ENCODE measurements at regions not wholly inside any gene's neighbourhood (a gene's known extent, or its start where the extent isn't known, plus 50 kb on each side); places are given as distances from the start of the nearest gene placed in this dataset.

DNA sequence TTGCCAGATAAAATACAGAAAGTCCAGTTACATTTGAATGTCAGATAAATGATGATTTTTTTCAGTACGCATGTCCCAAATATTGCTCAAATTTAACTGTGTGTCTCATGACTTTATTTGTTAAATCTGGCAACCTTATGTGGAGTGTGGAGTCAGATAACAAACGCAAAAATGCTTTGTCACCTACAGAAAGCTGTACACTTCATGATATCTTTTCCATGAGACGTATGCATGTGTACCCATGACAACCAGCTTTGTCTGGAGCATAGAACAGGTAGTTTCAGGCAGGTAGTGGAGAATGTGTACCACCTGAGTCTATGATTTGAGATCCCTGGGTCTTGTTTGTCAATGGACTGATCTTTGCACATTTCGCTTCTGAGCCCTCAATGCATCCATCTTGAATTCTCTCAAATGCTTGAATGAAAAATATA is 105.5 kb upstream of the CPEB4 start:
- H3K4me3 Mint-ChIP-seq, result no peak overlapping the region
- no peak overlapping the region for H3K4me2 ChIP-seq (ENCODE audit: insufficient read depth, insufficient read length, low read length)

More for the DNA sequence above, 105.5 kb upstream of the CPEB4 start:
- no peak overlapping the region for H2BK120ac ChIP-seq (ENCODE audit: low read depth, low read length, poor library complexity, severe bottlenecking)
- no peak overlapping the region for H3T11ph ChIP-seq (ENCODE audit: low read length)
- H3K4me1 Mint-ChIP-seq, result peaks cover 23 to 33% of the 10 kb centered on the region in 2 experiments
- no peak overlapping the region for H2BK12ac ChIP-seq (ENCODE audit: insufficient read length, low read depth, low read length)
- no peak overlapping the region for H3K27ac Mint-ChIP-seq
- no peaks in the 10 kb centered on the region for H3K23me2 ChIP-seq (ENCODE audit: insufficient read length, low read depth, low read length, poor library complexity, severe bottlenecking)
- H4K5ac ChIP-seq (ENCODE audit: insufficient read length, low read depth, low read length), result no peak overlapping the region
- no peak overlapping the region for H4K91ac ChIP-seq (ENCODE audit: insufficient read length, low read depth, low read length)
- no peaks in the 10 kb centered on the region for H3K9me3 Mint-ChIP-seq
- H3K9ac ChIP-seq (ENCODE audit: extremely low read depth, insufficient read length, low read length), result no peak overlapping the region
- H3K9me3 ChIP-seq (ENCODE audit: control insufficient read depth, low read depth, low read length), result no peaks in the 10 kb centered on the region
- no peak overlapping the region for H3K18ac ChIP-seq (ENCODE audit: insufficient read length, low read depth, low read length)
- WGBS (ENCODE audit: extremely low coverage, insufficient read length, low lambda C conversion rate), result no CpG with 5 or more reads among the region's 4 CpGs
- H3K79me2 ChIP-seq (ENCODE audit: insufficient read depth, low read length), result no peaks in the 10 kb centered on the region
- no peak for DNase-seq
- H3K27me3 ChIP-seq (ENCODE audit: insufficient read depth, low read length), result no peaks in the 10 kb centered on the region
- no peak overlapping the region for H3K56ac ChIP-seq (ENCODE audit: insufficient read length, low read depth, low read length)
- H4K8ac ChIP-seq (replicated peaks; ENCODE audit: insufficient read length, low read depth, low read length), result no peak overlapping the region
- H2AFZ ChIP-seq (ENCODE audit: low read length), result no peak overlapping the region
- H4K20me1 ChIP-seq (ENCODE audit: control insufficient read depth, insufficient read depth, insufficient read length), result no peaks in the 10 kb centered on the region
- H3K79me1 ChIP-seq (ENCODE audit: insufficient read depth, low read depth, low read length, poor library complexity, severe bottlenecking), result no peaks in the 10 kb centered on the region
- H3K23ac ChIP-seq (ENCODE audit: insufficient read length, low read depth, low read length), result no peak overlapping the region
- no peak overlapping the region for H2AK5ac ChIP-seq (ENCODE audit: insufficient read length, low read length)
- H3K27me3 Mint-ChIP-seq (ENCODE audit: low read depth), result peaks cover 2% of the 10 kb centered on the region; the same call in 1 of the 2 replicates
- H2BK20ac ChIP-seq (ENCODE audit: low read depth, low read length, poor library complexity, severe bottlenecking), result no peak overlapping the region
- H3K14ac ChIP-seq (ENCODE audit: insufficient read depth, low read length), result no peak overlapping the region
- peaks cover 2% of the 10 kb centered on the region for H3K4me1 ChIP-seq (ENCODE audit: insufficient read depth, low read length)
- no peak overlapping the region for H2BK15ac ChIP-seq (ENCODE audit: low read depth, low read length)
- H3K27ac ChIP-seq (ENCODE audit: insufficient read length, low read depth, low read length), result no peak overlapping the region
- no peak overlapping the region for H3K4ac ChIP-seq (ENCODE audit: low read depth, low read length)
- H2BK5ac ChIP-seq (ENCODE audit: insufficient read length, low read length), result no peak overlapping the region
- H3K36me3 Mint-ChIP-seq (ENCODE audit: insufficient read depth in 1 of 3, low read depth in 3 of 3), result no peaks in the 10 kb centered on the region
- no peak for TF ChIP-seq CTCF (conservative IDR thresholded peaks at IDR 0.05)

Measured in H9 (cell line).